ENCODE measurements at regions not wholly inside any gene's neighbourhood (a gene's known extent, or its start where the extent isn't known, plus 50 kb on each side); places are given as distances from the start of the nearest gene placed in this dataset.

GRCh38 chr22:47309946-47310345 is 547.5 kb downstream of the TBC1D22A start:
- TF ChIP-seq CTCF (conservative IDR thresholded peaks at IDR 0.05; ENCODE audit: low read depth, low read length) = no peak
- no peak for TF ChIP-seq CEBPB (IDR thresholded peaks at IDR 0.05; ENCODE audit: low read depth, low read length)
- no peak for TF ChIP-seq POLR2A (IDR thresholded peaks at IDR 0.05; ENCODE audit: low read depth, low read length)
- TF ChIP-seq MAZ (IDR thresholded peaks at IDR 0.05; ENCODE audit: borderline replicate concordance, low read depth, low read length) = no peak
- TF ChIP-seq RFX5 (IDR thresholded peaks at IDR 0.05; ENCODE audit: low read depth, low read length) = no peak
- TF ChIP-seq USF2 (IDR thresholded peaks at IDR 0.05; ENCODE audit: low read depth, low read length) = no peak
- no peak for TF ChIP-seq CHD1 (IDR thresholded peaks at IDR 0.05; ENCODE audit: low read depth, low read length)
- TF ChIP-seq BHLHE40 (IDR thresholded peaks at IDR 0.05; ENCODE audit: low read depth, low read length) = no peak
- no peak for TF ChIP-seq NFE2L2 (IDR thresholded peaks at IDR 0.05; ENCODE audit: low read depth, low read length)
- TF ChIP-seq SMC3 (IDR thresholded peaks at IDR 0.05; ENCODE audit: low read depth, low read length) = no peak
- TF ChIP-seq ELK1 (IDR thresholded peaks at IDR 0.05; ENCODE audit: borderline replicate concordance, low read depth, low read length) = no peak

Measured in IMR-90 (cell line).